HG03159 (cell line): ENCODE measurements at regions not wholly inside any gene's neighbourhood (a gene's known extent, or its start where the extent isn't known, plus 50 kb on each side); places are given as distances from the start of the nearest gene placed in this dataset.

Experiments
- ATAC-seq: cut with Tn5 transposase; IDR thresholded peaks from one replicate; pipeline ENCODE4 v1.9.1; 2021; ENCODE audit warnings: mild to moderate bottlenecking, moderate library complexity; ENCODE audit not compliant: unreplicated experiment

GRCh38 chr5:15447209-15447608, 52.8 kb upstream of the FBXL7 start:
- ATAC-seq, result no peak

DNA sequence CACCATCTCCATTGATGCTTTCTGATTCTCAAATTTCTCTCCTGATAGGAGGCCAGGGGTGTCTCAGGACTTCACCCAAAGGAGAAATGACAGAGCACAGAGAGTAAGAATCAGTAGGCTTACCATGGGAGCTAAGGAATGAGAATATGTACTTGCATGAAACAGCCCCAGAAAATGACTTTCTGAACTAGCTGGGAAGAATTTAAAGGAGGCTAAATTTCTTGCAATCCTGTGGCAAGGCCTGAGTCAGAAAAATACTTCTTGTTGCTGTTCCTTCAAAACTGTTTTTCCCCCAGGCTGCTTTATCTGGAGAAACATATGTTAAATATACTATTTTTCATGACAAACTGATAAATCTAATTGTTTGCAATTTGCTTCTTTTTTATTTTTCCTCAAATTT, 53.4 kb upstream of the FBXL7 start:
- ATAC-seq, result no peak

- ATAC-seq, result no peak
Observed at GRCh38 chr5:15442193-15442570, 57.8 kb upstream of the FBXL7 start.

GRCh38 chr5:15441433-15442192, 58.4 kb upstream of the FBXL7 start:
- no peak for ATAC-seq

DNA sequence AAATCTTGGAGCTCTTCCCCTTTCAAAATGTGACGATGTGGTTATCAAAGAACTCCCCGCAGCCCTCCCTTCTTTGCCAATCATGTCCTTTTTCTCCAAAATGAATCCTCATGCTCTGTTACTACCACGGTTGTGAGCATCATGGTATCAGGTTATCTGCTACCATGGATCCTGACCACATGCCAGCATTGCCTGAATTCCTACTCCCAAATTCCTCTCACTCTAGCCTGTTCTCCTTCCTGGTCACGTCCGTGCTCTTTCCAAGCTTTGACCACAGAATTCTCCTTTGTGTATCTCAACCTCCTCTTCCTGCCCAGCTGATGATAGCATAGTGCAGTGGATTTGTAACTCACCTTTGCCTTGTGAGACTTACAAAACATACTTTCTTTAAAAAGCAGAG, 59.5 kb upstream of the FBXL7 start:
- ATAC-seq, result no peak

DNA sequence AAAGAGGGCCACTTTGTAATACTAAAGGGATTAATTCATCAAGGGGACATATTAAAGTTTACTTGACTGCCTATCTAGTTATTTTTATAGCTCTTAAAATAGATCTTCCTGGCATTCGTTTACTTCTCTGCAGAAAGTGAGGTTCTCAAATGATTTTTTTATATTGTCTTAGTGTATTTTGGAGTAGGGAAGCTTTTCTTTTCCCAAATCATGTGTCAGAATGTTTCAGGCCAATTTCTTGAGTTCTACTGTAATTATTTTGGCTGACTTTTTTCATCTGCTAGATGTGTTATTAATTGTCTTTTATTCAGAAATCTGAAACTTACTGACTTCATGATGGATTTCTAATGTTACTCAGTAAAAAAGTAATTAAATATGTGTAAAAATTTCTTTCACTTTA, 60.2 kb upstream of the FBXL7 start:
- ATAC-seq, result no peak

GRCh38 chr5:15433709-15434108, 66.3 kb upstream of the FBXL7 start:
- ATAC-seq, result no peak

GRCh38 chr5:15431923-15432322, 68.1 kb upstream of the FBXL7 start:
- no peak for ATAC-seq

DNA sequence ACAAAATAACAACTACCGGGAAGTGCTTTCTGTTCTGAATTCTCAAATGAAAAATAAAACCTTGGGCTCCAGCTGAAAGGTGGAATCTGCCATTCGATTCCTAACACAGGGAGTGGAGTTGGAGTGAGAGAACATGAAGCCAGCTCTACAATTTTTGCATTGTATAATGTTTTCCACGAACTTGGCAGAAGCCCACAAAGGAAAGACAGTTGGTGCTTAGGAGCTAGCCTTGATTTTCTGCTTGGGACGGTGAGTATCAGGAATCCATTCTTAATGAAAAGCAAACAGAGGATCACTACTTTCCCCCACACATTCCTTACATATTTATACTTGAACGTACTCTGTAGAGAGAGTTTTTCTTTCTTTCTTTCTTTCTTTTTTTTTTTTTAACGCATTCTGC, 74.2 kb upstream of the FBXL7 start:
- no peak for ATAC-seq

DNA sequence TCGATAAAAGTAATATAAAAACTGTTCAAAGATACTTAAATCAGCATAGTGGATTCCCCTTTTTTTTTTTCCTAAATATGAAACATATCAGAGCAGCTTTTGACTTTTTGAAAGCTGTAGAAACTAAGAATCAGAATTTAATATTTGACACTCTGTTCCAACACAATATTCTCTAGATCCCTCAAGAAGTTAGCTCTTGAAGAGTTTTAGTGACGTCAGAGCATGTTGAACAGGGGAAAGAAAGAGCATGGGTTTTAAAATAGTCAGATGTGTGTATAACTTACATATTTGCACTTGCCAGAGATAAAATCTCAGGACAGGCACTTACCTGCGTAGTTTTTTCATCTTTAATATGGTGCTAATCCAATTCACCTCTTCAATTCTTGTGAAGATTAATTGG, 75.2 kb upstream of the FBXL7 start:
- ATAC-seq, result no peak

- no peak for ATAC-seq
Observed at GRCh38 chr5:15421921-15422412, 78.0 kb upstream of the FBXL7 start.

GRCh38 chr5:15421381-15421780, 78.6 kb upstream of the FBXL7 start:
- no peak for ATAC-seq

DNA sequence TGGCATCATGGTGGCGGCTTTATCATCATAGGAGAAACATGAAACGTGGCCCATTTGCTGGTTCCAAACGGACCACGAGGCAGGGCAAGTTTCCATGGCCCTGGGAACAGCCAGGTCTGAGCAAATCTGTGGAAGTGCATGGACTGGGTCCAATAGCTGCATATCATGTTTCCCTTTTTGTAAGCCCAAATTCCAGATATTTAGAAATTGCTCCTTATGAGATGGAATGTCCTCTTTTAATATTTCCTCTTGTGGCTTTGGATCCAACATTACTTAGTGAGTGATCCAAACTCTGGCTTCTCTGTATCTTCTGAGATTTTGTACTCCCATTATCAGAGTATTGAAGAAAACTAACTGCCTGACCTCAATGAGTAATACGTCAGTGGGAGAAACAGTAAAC, 79.8 kb upstream of the FBXL7 start:
- no peak for ATAC-seq

DNA sequence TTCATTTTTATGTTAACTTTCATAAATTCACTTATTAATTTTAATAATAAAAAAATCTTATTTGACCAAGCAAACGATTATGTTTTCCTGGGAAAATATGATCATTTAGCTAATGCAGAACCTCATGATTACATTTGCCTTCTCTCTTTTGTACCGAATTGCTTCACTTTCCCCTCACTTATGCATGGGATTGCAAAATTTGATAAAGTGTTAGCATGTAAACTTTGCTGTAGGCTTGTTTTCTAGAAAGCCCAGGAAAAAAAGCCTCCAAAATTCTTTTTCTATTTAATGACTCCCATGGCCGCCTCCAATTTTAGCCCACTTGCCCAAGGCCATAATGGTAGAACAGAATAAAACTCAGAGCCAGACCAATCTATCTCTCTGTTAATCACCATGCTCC, 82.8 kb upstream of the FBXL7 start:
- no peak for ATAC-seq

- no peak for ATAC-seq
Observed at GRCh38 chr5:15406478-15406877, 93.5 kb upstream of the FBXL7 start.

- no peak for ATAC-seq
Observed at GRCh38 chr5:15393146-15393545, 106.8 kb upstream of the FBXL7 start.

- ATAC-seq, result no peak
Observed at GRCh38 chr5:15391704-15392397, 108.1 kb upstream of the FBXL7 start.

GRCh38 chr5:15388866-15389265, 111.1 kb upstream of the FBXL7 start:
- no peak for ATAC-seq

GRCh38 chr5:15387931-15388524, 112.0 kb upstream of the FBXL7 start:
- ATAC-seq, result no peak

- ATAC-seq, result no peak
Observed at GRCh38 chr5:15386122-15386521, 113.9 kb upstream of the FBXL7 start.

DNA sequence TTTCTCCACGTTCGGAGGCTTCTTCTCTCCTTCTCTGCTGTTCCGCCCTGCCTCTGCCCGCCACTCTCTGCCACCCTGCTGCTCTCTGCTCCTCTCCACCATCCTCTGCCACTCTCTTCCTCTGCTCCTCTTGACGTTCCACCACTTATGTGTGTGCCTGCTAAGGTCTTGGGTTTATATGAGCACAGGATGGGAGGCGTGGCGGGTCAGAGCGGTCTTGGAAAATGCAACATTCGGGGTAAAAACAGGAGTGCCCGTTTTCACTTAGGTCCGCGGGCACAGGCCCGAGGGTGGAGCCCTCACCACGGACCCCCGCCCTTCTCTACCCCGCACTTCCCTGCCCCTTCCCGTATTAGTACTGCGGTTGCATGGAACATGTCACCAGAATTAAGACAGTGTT, 114.4 kb upstream of the FBXL7 start:
- ATAC-seq, result no peak

- no peak for ATAC-seq
Observed at GRCh38 chr5:15385037-15385436, 114.9 kb upstream of the FBXL7 start.
